Activated CD4-positive, alpha-beta T cell treated with anti-CD3 and anti-CD28 coated beads for 4 hours (primary cell): ENCODE measurements at regions not wholly inside any gene's neighbourhood (a gene's known extent, or its start where the extent isn't known, plus 50 kb on each side); places are given as distances from the start of the nearest gene placed in this dataset.
"Not testable (repeated sequence)": the region's sequence is repeated elsewhere in the genome, so short reads cannot be mapped to it uniquely, and the experiment has no call there.

Source experiments
- DNase-seq, 2 donors: peaks; one replicate each; pipeline ENCODE4 v3.0.0-alpha.2; 2020

- DNase-seq, result no peak
Measured at GRCh38 chr2:144114760-144115159, 405.2 kb downstream of the ZEB2 start.

GRCh38 chr2:144111437-144111836 is 408.5 kb downstream of the ZEB2 start:
- no peak for DNase-seq

- DNase-seq, result not testable (repeated sequence)
Measured at GRCh38 chr2:144106104-144106503, 413.8 kb downstream of the ZEB2 start.

DNA sequence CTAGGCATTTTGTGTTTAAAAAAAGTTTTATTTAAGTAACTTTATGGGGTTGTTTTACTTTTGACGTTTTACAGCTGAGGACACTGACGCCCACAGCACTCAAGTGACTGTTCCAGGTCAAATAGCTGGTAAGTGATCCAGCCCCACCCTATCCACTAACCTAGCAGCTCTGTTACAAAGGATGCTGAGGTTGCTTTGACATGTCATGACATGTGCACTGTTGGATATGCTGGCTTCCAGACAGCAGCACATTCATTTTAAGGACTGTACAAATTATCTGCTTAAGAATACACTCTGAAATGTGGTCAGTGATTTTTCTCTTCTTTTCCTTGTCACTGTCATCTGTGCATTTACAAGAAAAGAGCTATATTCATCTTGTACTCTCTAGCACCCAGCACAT is 417.5 kb downstream of the ZEB2 start:
- DNase-seq, result no peak

- no peak for DNase-seq
Measured at GRCh38 chr2:144099780-144100377, 420.0 kb downstream of the ZEB2 start.

- DNase-seq, result no peak
Measured at GRCh38 chr2:144099340-144099739, 420.6 kb downstream of the ZEB2 start.

- no peak for DNase-seq
Measured at GRCh38 chr2:144097440-144098225, 422.3 kb downstream of the ZEB2 start.

GRCh38 chr2:144096531-144096930 is 423.4 kb downstream of the ZEB2 start:
- no peak for DNase-seq

GRCh38 chr2:144094408-144095151 is 425.3 kb downstream of the ZEB2 start:
- no peak for DNase-seq

DNA sequence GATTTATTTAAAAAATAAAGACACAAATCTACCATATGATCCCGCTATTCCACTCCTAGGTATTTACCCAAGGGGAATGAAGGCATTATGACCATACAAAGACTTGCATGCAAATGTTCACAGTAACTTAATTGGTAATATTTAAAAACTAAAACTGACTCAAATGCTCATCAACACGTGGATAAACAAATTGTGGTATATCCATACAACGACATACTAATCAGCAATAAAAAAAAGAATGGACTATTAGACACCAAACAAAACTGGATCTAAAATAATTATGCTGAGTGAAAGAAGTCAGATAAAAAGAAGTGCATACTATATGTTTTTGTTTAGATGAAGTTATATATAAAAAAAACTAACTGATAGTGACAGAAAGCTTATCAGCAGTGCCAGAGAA is 428.3 kb downstream of the ZEB2 start:
- DNase-seq, result no peak

- DNase-seq, result no peak
Measured at GRCh38 chr2:144088863-144089262, 431.1 kb downstream of the ZEB2 start.

GRCh38 chr2:144086965-144087364 is 433.0 kb downstream of the ZEB2 start:
- DNase-seq, result no peak

GRCh38 chr2:144085016-144085415 is 434.9 kb downstream of the ZEB2 start:
- no peak for DNase-seq

DNA sequence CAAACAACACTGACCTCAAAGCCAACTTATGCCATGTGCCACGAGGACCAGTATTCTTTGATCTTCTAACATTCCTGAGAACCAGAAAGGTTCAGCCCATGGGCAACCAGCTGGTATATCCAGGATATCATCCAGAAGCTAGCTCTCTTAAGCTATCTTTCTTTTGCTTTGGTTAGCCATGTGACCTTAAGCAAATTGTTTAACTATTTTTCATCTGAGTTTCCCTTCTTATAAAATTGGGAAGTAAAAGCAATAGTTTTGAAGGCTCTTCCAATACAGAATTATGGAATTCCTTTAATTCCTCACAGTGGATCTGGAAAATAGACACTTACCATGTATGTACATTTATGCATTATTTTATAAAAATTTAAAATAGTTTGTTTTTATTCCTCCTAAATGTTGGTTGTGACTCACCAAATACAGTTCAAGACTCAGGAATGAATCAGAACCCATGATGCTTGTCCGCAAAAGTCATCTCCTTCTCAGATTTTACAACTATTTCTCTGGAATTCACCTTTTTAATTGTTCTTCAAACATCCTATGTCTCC is 435.7 kb downstream of the ZEB2 start:
- DNase-seq, result no peak

DNA sequence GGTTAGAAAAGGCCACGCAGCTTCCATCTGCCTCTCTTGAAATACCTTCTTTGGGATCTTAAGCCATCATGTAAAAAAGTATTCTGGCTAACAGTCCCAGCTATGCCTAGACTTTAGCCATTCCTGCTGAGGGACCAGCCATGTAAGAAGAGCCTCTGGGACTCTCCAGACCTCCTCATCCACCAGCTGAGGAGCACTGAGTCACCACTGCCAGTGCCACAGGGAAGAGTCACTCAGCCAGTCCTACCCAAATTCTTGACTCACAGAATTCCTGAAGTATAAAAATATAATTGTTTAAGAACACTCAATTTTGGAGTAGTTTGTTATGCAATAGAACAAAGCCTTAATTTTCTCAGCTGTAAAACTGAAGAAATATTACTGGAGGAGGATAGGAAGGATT is 436.7 kb downstream of the ZEB2 start:
- DNase-seq, result no peak

- no peak for DNase-seq
Measured at GRCh38 chr2:144082777-144083176, 437.1 kb downstream of the ZEB2 start.

DNA sequence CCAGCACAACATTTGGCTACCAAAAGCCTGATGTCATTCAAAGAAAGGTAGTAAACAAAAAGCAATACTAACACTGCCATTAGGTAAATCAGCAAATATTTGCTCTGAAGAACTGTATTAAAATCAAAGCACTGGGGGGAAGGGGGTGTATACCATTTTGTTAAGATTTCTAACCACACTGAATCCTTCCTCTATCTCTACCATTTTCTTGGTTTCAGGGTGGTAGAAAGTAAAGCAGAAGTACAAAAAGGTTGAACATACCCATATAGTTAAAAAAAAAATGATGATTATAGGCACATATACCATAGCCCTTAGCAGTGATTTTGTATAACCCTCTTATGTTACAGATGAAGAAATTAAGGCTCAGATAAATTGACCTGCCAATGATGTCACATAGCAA is 437.6 kb downstream of the ZEB2 start:
- DNase-seq, result no peak

- no peak for DNase-seq
Measured at GRCh38 chr2:144081272-144081671, 438.6 kb downstream of the ZEB2 start.

GRCh38 chr2:144079803-144080202 is 440.1 kb downstream of the ZEB2 start:
- DNase-seq, result no peak

DNA sequence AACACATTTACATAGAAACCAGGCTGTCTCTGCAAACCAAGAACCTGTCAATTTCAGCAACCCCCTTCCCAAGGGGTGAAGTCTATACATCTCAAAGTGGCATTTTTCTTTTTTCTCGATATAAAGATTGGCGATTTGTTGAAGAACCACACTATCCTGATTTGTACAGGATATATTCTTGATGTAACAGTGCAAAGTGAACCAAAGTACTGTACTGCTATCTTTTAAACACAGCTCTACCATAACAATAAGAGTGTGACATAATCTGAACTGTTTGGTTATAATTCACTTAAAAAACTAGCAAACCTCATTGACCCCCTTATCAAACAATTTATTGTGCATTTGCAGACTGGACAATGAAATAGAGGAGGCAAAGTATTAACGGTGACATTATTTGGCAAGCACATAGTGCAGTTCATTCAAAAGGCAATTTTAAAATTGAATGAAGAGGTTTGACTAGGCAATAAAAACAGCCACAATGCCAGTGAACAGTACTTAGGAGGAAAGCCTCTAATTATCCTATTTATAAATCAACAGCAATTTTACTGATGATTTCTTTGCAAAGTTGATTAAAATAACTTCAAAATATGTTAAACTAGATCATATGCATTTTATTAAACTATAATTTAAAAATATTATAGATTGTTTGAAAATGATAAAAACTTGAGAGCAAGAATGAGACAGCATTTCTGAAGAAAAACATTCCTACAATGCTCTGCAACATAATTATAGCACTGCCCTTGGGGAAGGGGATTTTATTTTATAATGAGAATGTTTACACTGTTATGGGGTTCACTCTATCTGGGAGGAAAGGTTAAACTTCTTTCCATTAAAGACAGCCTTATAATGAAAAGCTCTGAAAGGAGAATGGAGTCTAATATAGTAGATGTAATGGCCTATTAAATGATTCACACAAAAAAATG is 440.9 kb downstream of the ZEB2 start:
- no peak for DNase-seq

GRCh38 chr2:144078106-144078505 is 441.8 kb downstream of the ZEB2 start:
- DNase-seq, result no peak

- DNase-seq, result no peak
Measured at GRCh38 chr2:144074450-144074849, 445.5 kb downstream of the ZEB2 start.

DNA sequence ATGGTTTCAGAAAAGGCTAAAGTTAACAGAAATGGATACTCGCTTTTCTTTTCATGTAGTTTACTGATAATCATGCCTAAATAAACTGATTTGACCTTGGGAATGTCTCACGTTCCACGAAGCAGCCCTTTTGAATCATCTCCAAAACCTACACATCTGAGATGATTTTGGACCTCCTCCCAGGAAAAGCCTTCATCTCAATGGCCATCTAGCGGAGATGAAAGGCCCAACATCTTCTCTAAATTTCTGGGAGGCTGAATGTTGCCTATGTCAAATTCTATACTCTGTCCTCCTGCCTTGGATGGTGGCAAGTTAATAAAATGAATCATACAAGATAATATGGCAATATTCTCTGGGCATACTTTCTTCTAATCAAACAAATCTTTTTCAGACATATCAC is 448.5 kb downstream of the ZEB2 start:
- no peak for DNase-seq
